ENCODE measurements at regions not wholly inside any gene's neighbourhood (a gene's known extent, or its start where the extent isn't known, plus 50 kb on each side); places are given as distances from the start of the nearest gene placed in this dataset.

- TF ChIP-seq GATA2 (IDR thresholded peaks at IDR 0.05; ENCODE audit: low read depth, low read length): 0 out of 2 replicates have a peak, but pooled peaks have one; percentile 18
- TF ChIP-seq GATA3 (IDR thresholded peaks at IDR 0.05; ENCODE audit: low read depth, low read length): peak; percentile 56; the same call in 1 of the 2 replicates
Measured at GRCh38 chr13:87982400-87982799, 311.2 kb downstream of the SLITRK5 start.

- TF ChIP-seq GATA3 (IDR thresholded peaks at IDR 0.05; ENCODE audit: low read depth, low read length): no peak
- TF ChIP-seq GATA2 (IDR thresholded peaks at IDR 0.05; ENCODE audit: low read depth, low read length): no peak
Measured at GRCh38 chr13:87986639-87987250, 315.6 kb downstream of the SLITRK5 start.

GRCh38 chr13:87998081-87998480 is 326.9 kb downstream of the SLITRK5 start:
- no peak for TF ChIP-seq GATA3 (IDR thresholded peaks at IDR 0.05; ENCODE audit: low read depth, low read length)
- TF ChIP-seq GATA2 (IDR thresholded peaks at IDR 0.05; ENCODE audit: low read depth, low read length): no peak

GRCh38 chr13:87999240-87999700 is 328.1 kb downstream of the SLITRK5 start:
- no peak for TF ChIP-seq GATA3 (IDR thresholded peaks at IDR 0.05; ENCODE audit: low read depth, low read length)
- no peak for TF ChIP-seq GATA2 (IDR thresholded peaks at IDR 0.05; ENCODE audit: low read depth, low read length)

GRCh38 chr13:87999788-88000187 is 328.6 kb downstream of the SLITRK5 start:
- no peak for TF ChIP-seq GATA2 (IDR thresholded peaks at IDR 0.05; ENCODE audit: low read depth, low read length)
- TF ChIP-seq GATA3 (IDR thresholded peaks at IDR 0.05; ENCODE audit: low read depth, low read length): no peak

- no peak for TF ChIP-seq GATA3 (IDR thresholded peaks at IDR 0.05; ENCODE audit: low read depth, low read length)
- no peak for TF ChIP-seq GATA2 (IDR thresholded peaks at IDR 0.05; ENCODE audit: low read depth, low read length)
Measured at GRCh38 chr13:88000239-88000638, 329.1 kb downstream of the SLITRK5 start.

- no peak for TF ChIP-seq GATA3 (IDR thresholded peaks at IDR 0.05; ENCODE audit: low read depth, low read length)
- TF ChIP-seq GATA2 (IDR thresholded peaks at IDR 0.05; ENCODE audit: low read depth, low read length): no peak
Measured at GRCh38 chr13:88000787-88001186, 329.6 kb downstream of the SLITRK5 start.

GRCh38 chr13:88005188-88005587 is 334.0 kb downstream of the SLITRK5 start:
- no peak for TF ChIP-seq GATA2 (IDR thresholded peaks at IDR 0.05; ENCODE audit: low read depth, low read length)
- TF ChIP-seq GATA3 (IDR thresholded peaks at IDR 0.05; ENCODE audit: low read depth, low read length): no peak

GRCh38 chr13:88014527-88014926 is 343.4 kb downstream of the SLITRK5 start:
- TF ChIP-seq GATA2 (IDR thresholded peaks at IDR 0.05; ENCODE audit: low read depth, low read length) (no peak), GATA3 (IDR thresholded peaks at IDR 0.05; ENCODE audit: low read depth, low read length) (no peak)

GRCh38 chr13:88022431-88023208 is 351.4 kb downstream of the SLITRK5 start:
- TF ChIP-seq GATA2 (IDR thresholded peaks at IDR 0.05; ENCODE audit: low read depth, low read length) (no peak), GATA3 (IDR thresholded peaks at IDR 0.05; ENCODE audit: low read depth, low read length) (no peak)

- TF ChIP-seq GATA3 (IDR thresholded peaks at IDR 0.05; ENCODE audit: low read depth, low read length) (no peak), GATA2 (IDR thresholded peaks at IDR 0.05; ENCODE audit: low read depth, low read length) (no peak)
Measured at GRCh38 chr13:88026241-88026640, 355.1 kb downstream of the SLITRK5 start.

GRCh38 chr13:88031980-88032559 is 360.9 kb downstream of the SLITRK5 start:
- TF ChIP-seq GATA2 (IDR thresholded peaks at IDR 0.05; ENCODE audit: low read depth, low read length): no peak
- no peak for TF ChIP-seq GATA3 (IDR thresholded peaks at IDR 0.05; ENCODE audit: low read depth, low read length)

GRCh38 chr13:88042489-88042888 is 371.3 kb downstream of the SLITRK5 start:
- TF ChIP-seq GATA3 (IDR thresholded peaks at IDR 0.05; ENCODE audit: low read depth, low read length) (no peak), GATA2 (IDR thresholded peaks at IDR 0.05; ENCODE audit: low read depth, low read length) (no peak)

GRCh38 chr13:88051746-88052482 is 380.7 kb downstream of the SLITRK5 start:
- TF ChIP-seq GATA2 (IDR thresholded peaks at IDR 0.05; ENCODE audit: low read depth, low read length): no peak
- no peak for TF ChIP-seq GATA3 (IDR thresholded peaks at IDR 0.05; ENCODE audit: low read depth, low read length)

Measured in SH-SY5Y (cell line).